ENCODE measurements at regions not wholly inside any gene's neighbourhood (a gene's known extent, or its start where the extent isn't known, plus 50 kb on each side); places are given as distances from the start of the nearest gene placed in this dataset.
"Not testable (repeated sequence)": the region's sequence is repeated elsewhere in the genome, so short reads cannot be mapped to it uniquely, and the experiment has no call there.

DNA sequence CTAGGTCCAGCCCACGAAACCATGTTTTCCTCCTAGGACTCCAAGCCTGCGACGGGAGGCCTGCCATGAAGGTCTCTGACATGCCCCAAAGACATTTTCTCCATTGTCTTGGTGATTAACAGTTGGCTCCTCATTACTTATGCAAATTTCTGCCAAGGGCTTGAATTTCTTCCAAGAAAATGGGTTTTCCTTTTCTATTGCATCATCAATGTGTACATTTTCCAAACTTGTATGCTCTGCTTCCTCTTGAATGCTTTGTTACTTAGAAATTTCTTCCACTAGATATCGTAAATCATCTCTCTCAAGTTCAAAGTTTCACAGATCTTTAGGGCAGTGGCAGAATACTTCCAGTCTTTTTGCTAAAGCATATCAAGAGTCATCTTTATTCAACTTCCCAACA is 1792.7 kb upstream of the CDH9 start:
- no peak for DNase-seq

DNA sequence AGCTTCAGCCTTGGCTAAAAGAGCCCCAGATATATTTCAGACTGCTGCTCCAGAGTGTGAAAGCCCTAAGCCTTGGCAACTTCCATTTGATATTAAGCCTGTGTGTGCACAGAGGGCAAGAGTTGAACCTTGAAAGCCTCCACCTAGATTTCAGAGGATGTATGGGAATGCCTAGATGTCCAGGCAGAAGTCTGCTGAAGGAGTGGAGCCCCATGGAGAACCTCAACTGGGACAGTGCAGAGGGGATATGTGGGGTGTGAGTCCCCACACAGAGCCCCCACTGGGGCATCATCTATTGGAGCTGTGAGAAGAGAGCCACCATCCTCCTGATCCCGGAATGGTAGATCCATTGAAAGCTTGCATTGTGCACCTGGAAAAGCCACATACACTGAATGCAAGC is 1784.8 kb upstream of the CDH9 start:
- no peak for DNase-seq

DNA sequence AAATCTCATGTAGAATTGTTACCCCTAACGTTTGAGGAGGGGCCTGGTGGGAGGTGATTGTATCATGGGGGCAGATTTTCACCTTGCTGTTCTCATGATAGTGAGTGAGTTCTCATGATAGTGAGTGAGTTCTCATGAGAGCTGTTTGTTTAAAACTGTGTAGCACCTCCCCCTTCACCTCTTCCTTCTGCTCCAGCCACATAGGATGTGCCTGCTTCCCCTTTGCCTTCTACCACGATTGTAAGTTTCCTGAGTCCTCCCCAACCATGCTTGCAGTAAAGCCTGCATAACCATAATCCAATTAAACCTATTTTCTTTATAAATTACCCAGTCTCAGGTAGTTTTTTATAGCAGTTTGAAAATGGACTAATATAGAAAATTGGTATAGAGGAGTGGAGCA is 1783.7 kb upstream of the CDH9 start:
- no peak for DNase-seq

DNA sequence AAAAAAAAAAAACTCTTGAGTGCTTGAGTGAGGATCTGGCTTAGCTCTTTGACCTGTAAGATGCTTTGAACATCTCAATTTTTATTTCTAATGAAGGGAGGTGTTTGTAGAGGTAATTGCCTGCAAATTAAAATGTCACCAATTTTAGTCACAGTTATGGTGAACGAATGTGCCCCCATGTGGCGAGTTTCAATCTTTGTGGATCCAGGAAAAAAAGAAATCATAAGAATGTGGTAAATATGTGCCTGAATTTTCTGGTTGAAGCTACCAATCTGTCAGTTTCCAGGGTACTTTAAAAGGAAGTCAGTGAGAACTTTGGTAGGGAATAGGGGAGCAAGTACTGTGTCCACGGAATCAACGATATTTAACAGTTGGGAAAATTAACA is 1772.4 kb upstream of the CDH9 start:
- DNase-seq, result no peak

DNA sequence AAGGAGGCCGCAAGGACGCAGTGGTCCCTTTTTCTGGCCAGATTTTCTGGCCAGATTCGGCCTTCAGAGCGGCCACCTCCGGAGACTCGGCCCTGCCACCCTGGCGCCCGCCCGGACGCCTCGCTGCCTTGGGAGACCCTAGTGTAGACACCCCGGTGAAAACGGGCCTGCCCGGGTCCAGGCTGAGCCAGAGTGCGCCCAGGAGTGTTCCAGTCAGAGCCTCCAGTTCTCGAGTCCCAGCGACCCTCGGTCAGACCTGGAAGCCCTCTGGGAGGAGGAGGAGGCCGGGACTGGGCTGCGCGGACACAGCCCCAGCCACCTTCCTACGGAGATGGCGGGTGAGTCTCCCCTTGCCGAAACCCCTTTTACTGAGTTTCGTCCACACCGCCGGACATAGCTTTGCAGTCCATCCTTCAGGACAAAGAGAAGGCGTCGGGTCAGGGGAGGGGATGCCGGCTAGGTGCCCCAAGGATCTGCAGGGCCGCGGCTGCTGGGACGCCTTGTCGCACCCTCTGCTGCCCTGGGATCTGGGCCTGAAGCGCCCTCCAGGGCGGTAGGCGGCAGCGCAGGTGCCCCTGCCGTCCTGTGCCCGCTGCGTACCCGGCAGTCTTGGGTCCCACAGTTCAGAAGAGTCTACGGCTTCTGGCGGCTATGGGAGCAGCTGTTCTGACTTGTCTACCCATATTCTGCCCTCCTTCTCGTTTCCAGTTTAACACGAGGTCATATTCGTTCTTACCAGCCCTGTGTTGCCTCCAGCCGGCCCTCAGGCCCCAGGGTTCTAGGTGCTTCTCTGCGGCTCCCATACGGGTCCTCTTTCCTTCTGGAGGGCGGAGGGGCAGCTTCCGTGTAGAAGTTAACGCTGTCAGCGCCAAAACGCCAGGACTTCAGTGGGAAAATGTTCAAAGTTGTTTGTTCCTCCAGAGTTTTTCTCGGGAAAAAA is 1771.7 kb upstream of the CDH9 start:
- no peak for DNase-seq

DNA sequence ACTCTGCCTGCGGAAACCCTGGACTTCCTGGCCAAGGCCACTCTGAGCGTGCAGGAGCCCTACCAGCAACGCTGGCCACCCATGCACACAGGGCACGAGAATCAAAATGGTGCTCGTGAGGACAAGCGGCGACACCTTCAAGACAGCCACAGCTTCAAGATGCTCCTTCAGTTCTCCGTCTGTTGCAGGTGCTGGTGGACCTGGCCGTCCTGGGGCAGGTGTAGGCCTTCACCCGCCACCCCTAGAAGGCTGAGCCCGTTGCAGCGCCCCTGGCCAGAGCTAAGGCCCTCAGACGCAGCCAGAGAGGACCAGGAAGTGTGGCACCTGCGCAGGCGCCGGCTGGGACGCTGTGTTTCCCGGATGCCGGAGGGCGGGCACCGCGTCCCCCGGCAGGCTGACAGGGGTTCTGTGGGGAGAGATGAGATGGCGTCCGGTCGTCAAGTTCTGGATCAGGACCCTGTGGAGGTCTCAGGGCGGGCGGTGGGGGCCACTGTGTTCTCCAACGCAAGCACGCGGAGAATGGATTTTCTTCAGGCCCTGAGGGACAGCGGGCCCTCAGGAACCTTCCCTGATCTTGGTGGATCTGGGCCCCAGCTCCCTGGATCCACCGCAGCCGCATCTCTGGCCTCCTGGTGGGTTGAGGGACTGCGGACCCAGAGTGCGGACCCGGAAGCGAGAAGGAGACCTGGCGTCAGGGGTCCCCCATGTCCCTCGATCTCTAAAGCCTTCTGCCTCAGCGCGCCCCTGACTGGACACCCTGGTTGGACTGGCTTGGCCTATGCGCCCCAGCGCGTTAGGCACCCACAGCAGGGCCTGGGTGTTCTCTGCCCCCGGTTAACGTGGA is 1770.8 kb upstream of the CDH9 start:
- DNase-seq, result no peak

DNA sequence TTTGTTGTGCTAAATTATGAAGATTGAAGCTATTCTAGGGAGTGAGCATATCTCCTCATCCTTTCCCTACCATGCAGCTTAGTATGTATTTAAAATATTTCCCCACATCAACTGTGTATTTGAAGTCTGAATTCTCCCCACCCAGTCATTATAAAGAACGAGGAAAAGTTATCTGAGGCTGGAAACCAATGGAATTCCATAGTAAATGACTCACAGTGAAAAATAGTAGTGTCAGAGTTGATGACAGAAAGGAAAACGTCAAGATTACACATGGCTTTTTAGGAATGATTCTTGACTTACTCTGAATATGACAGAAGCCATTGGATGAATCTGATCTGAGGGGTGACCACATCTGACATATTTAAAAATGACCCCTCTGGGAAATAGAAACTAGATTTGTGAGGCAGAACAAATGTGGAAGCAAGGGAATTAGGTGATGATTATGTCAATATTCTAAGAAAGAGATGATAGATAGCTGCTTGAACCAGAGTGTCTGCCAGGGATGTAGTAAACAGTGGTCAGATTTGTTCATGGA is 1768.9 kb upstream of the CDH9 start:
- DNase-seq, result no peak

DNA sequence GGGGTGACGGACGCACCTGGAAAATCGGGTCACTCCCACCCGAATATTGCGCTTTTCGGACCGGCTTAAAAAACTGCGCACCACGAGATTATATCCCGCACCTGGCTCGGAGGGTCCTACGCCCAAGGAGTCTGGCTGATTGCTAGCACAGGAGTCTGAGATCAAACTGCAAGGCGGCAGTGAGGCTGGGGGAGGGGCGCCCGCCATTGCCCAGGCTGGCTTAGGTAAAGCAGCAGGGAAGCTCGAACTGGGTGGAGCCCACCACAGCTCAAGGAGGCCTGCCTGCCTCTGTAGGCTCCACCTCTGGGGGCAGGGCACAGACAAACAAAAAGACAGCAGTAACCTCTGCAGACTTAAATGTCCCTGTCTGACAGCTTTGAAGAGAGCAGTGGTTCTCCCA is 1760.6 kb upstream of the CDH9 start:
- DNase-seq, result not testable (repeated sequence)

DNA sequence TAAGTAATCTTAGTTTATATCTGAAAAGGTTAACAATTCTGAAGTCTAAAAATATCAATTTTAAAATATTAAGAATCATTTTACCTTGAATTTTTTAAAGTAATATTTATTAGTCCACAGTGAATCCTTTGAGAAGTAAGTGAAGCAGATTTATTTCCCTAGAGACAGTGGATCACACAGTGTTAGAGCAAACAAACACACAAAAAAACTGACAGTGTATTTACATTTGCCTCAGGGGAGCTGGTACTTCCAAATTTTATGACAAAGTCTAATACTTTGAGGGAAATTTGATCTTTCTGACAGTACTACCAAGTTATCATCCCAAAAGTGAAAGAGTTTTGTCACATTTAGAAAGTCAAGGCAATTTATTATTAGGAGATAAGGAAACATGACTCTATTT is 1750.6 kb upstream of the CDH9 start:
- no peak for DNase-seq

DNA sequence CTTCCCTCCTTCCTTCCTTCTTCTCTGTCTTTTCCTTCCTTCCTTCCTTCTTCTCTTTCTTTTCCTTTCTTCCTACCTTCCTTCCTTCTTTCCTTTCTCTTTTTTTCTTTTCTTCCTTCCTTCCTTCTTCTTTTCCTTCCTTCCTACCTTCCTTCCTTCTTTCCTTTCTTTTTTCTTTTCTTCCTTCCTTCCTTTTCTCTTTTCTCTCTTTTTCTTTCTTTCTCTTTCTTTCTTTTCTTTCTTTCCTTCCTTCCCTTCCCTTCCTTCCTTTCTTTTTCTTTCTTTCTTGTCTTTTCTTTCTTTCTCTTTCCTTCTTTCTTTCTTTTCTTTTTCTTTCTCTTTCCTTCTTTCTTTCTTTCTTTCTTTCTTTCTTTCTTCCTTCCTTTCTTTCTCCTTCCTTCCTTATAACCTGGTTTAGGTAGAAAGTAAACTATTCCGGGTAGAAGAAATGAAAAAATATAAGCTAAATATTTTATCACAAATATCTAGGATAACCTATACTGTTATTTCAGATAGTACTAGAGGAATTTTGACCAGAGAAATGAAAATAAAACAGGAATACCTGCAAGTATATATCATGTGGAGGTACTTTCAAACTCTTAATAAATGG is 1741.8 kb upstream of the CDH9 start:
- DNase-seq, result no peak

DNA sequence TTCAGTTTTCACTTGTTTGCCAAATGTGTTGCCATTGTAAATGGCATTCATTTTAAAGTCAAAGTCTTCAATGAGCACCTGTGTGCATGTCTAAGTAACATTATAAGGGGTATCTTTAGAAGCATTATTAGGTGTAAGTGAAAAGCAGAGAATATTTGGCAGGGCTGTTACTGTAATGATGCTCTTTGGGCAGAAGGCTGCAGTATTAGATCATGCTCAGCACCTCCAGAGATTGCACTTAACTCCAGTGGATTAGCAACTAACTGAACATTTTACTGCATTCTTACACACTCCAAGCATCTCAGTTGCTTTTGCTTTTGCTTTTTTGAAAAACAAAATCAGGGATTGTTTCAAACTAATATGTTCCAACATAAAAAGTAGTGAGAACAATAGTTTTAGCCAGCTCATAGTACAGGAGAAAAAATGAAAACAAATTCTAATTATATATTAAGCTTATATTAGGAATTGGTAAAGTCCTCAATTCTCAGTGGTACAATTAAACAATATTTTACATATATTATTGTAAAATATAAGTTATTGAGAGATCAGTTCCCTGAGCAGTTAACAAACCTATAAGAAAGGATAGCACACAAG is 1740.9 kb upstream of the CDH9 start:
- no peak for DNase-seq

DNA sequence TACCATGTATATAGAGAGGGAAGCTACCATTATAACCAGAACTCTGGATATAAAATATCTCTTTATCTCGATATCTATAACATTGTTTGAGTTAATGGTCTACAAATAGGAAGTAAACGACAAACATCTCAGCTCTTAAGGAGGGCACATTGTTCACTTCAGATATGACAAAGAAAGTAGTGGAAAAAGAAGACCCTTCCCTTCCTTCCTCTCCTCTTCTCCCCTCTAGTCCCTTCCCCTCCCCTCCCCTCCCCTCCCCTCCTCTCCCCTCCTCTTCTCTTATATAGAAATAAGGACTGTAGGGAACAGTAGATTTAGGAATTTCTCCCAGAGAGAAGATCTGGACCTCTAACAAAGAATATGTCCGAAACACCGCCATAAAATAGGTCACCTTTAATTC is 1731.9 kb upstream of the CDH9 start:
- DNase-seq, result no peak

DNA sequence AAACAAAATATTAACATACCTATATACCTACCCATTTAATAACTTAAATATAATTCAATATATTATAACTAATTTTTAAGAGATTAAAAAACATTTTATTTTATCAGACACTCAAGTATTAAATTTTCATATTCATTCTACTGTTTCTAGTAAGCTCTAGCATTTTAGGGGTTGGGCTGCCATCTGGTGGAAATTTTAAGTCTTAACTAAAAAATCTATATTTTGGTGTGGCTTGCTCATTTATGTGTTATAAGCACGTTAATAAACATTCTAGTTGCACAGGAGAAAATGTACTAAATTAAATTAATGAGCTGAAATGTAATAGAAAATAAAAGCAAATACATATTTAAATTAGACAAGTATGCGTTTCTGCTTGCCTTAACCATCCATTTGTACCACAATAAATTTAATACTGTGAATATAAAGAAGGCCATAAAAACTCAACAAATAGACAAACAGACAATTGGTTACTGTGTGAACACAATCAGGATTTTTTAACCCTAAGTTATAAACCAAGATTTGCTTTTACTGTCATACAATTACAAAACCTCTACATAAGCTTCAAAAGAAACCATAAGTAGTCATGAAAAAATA is 1728.3 kb upstream of the CDH9 start:
- no peak for DNase-seq

DNA sequence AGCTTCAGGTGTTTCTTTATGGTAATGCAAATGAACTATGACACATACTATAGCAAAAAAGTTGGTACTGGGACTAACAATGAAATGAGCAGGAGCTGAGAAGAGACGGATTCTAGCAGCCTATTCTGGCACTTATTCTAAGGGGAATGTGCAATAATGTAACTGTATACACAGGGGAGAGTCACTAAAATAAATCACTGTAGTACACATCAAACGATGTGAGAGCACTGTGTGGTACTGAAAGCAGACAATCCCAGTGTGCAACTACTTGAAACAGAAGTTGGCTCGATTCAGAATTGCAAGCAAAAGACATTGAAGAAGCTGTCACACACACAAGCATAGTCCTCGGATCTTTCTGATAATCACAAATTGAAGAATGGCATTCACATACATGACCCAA is 1713.0 kb upstream of the CDH9 start:
- no peak for DNase-seq

DNA sequence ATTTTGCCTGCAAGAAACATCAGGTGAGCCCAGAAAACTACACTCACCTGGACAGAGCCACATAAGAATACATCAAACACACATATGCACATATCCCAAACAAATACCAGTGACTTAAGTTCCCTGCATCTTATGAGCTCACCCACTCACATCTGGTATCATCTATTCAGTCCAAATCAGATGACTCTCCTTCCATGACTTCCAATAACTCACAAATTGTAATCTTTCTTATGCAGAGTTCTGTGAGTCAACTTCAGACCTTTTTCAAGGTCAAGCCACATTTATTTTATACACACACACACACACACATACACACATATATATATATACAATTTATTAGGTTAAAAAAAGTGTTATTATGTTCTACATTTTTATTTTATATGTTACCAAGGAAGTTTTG is 1711.9 kb upstream of the CDH9 start:
- DNase-seq, result no peak

DNA sequence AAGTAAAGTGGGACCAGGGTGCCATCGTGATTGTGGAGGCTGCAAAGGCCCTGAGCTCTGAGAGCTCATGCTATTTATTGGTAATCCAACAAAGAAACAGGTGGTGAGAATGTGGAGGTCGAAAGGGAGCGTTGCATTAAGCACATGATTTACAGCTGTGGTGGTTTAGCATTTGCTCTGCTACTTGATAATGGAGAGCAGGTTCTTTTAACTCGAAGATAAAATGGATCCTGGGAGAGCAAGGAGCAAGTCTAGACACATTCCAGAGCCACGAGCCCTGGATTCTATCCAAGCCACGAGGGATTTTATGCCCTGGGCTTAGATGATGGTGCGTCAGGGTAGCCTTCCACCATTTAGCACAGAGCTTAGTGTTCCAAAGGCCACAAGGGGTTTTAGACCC is 1710.1 kb upstream of the CDH9 start:
- DNase-seq, result no peak

DNA sequence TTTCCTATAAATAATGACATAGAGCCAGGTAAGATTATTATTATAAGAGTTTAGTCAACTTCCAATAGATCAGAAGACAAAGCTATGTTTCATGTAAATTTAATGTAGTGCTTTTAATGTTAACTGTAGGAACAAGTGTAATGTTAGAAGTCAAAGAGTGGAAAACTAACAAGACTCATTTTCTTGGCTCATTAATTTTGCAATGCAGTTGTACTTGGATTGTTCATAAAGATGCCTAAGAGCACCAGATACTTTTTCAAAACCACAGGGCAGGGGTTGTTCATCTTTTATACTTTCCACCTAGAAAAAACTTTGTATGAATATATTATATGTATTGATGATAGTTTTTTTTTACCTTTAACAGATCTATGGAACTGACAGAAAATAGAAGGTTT is 1705.3 kb upstream of the CDH9 start:
- no peak for DNase-seq

DNA sequence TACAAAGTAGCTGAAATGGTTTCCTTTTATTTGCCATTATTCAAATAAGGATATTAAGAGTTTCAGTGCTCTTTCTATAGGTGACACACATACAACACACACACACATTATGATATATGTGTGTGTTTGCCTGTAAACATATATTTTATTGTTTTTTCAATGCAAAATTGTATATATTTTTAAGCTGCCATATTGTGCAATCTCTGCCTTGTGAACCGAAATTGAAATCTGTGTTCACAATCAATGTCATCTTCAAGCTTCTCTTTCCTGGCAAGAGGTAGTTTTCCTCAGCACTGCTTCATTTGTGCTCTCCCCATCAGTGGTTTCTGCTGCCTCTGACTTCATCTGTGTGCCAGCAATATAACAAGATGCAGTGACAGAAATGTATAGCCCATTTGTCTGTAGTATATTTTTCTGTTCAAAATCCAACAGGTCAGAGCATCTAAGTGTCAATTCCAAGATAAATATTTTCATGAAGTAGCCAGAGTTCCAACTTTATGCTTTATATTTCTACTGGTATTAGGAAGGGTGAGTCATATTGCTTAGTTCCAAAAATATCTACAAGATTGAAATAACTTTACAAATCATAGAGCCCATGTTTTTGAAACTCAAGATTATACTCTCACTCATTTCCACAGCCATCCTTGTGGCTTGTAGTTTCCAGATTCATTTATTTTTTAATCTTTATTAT is 1704.8 kb upstream of the CDH9 start:
- no peak for DNase-seq

DNA sequence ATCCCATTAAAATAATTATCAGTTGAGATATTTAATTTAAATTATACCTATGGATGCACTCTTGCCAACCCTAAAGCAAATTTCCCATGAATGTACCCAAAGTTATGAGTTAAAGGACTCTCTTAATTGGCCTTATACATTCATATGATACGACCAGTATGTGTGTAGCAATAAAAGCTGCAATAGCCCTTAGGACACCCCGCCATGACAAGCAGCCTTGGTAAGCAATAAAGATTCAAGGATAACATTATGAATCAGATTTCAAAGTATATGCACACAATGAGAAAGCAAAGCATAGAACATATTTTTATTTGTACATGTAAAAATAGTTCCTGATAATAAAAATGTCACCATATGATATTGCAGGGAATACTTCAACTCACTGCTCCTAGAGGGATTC is 1699.3 kb upstream of the CDH9 start:
- no peak for DNase-seq

DNA sequence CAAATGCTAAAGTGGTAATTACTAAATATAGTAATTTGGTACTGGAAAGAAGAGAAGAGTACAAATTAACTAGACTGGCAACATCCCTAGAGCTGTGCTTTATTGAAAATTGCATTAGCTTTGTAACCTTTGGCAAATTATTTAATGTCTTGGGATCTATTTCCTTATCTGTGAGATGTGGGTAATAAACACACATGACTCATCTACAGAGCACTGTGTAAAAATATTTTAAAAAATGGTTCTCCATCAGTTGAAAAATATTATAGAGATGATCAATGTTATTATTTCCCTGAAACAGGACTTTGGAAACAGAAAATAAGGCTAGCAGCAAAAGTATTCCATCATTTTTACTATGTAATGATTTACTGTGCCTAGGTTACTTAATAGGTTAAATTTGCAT is 1698.8 kb upstream of the CDH9 start:
- DNase-seq, result no peak

DNA sequence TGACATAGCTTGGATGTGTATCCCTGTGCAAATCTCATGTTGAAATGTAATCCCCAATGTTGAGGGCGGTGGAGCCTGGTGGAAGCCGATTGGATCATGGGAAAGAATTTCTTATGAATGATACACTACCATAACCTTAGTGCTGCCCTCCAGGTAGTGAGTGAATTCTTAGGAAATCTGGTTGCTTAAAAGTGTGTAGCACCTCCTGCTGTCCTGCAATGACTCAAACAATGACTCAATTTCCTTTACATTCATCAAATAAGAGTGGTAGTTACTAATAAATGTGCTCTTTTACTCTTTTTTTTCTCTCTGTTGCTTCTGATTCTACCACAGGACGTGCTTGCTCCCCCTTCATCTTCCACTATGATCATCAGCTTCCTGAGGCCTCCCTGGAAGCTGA is 1696.0 kb upstream of the CDH9 start:
- no peak for DNase-seq

DNA sequence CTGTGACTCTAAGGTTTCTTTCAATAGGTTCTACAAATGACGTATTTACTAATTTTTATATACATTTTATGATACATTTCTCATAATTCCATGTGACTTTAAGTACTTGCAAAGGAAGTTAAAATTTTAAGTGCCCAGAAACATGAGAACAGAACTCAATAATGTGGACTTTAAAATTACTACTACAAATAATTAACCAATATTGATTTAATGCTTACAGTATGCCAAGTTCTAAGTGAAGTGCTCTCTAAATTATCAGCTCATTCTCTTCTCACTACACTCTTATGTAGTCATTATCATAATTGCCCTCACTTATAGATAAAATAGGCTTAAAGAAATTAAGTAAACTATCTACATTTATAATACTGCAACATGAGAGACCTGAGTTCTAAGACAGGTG is 1690.7 kb upstream of the CDH9 start:
- no peak for DNase-seq
